Fibroblast of upper back skin (primary cell): ENCODE measurements at regions not wholly inside any gene's neighbourhood (a gene's known extent, or its start where the extent isn't known, plus 50 kb on each side); places are given as distances from the start of the nearest gene placed in this dataset.

Experiments
- DNase-seq: peaks from one replicate; pipeline ENCODE4 v3.0.0-alpha.2; 2013

- peak; percentile 25 for DNase-seq
These were observed 56.6 kb upstream of the SMOC2 start for GRCh38 chr6:168384045-168385036.

DNA sequence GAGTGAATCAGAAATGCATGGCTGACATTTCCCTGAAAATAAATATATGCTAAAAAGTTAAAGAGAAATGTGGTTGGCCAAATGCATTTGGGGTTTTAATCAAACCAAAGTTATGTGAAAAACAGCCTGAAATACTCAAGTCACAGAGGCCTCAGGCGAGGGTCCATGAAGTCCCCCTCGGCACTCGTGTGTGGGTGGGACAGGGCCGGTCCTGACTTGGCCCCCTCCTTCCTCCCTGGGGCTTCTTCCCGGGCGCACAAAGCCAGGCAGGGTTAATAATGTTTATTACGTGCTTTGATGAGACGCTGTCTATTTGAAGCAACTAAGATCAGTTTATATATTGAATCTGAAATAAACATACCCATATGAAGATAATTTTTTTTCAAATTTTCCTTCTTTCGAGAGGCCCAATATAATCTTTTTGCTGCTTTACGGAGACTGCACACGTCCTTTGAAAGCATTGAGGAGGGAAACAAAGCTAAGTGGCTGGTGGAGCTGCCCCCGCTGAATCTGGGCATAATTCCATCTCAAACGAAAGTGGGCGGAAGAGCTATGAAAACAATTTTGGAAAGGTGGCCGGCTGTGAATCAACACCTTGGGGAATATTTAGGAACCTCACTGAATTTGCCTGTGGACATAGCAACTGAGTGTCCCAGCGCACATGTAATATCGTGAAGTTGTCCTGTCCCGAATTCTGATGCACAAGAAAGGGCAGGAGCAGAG, 55.8 kb upstream of the SMOC2 start:
- no peak for DNase-seq

DNA sequence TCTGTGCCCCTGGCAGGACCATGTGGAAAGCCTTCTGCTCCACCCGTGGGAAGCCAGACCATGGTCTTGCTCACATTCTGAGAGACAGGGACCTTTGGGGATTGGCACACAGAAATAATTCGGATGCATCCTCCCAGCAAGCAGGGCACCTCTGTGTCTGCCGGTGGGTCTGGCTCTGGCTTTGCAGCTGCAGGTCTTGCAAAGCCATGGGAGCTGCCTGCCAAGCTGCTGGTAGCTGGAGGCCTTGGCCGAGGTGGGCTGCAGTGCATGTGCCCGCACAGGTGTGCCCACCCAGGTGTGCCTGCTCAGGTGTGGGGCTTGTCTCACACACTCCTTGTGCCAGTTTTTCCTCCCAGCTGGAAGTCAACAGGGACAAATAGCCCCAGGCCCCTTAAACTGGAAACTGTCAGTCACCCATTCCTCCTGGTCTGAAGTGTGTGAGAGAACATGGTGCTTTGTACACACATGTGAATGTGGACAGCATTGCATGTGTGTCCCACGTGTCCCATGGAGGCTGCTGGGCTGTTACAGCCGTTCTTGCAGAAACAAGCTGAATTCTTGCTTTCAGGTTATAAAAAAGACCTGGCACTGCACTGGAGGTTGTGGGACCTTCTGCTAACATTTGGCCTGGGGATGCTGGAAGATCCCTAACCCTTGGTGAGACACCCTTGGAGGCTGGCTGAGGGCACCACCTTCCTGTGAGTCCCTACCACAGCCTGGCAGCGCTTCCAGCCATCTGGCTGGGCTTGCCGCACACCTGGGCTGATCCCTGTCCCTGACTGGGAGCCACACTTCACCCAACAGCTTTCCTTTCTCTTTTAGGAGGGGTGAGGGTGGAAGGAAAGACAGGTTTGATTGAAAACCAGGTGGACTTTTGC, 54.9 kb upstream of the SMOC2 start:
- DNase-seq: no peak

DNA sequence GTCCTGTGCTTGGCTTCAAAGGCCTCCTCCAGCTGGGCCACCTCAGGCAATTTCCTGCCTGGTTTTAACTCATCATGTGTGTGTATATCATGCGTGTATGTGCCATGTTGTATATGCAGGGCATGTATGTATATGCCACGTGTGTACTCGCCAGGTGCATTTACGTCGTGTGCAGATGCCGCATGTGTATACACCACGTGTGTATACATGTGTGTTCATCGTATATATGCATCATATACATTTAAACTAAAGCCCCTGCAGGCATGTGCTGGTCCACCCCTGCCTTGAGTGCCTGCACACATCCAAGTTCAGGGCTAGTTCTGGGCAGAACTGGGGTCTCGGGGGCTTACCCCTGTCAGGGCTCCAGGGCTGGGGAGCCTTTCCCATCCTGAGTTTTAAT, 54.0 kb upstream of the SMOC2 start:
- DNase-seq: no peak

DNA sequence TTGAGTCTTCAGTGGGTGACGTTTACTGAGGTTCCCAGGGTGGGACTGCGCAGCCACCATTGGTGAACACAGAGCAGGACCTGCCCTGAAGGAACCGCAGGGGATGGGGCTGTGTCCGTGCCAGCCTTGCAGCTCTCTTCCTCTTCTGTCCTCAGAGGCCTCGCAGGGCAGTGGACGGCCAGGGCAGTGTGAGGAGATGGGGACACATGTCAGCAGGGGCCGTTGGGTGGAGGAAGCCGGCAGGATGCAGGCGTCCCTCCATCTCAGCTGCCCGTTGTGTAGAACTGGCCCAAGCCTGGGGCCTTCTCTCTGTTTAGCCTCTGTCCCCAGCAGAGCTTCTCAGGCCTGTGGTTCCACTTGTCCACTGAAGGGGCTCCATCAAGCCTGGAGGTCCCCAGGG, 53.6 kb upstream of the SMOC2 start:
- no peak for DNase-seq

DNA sequence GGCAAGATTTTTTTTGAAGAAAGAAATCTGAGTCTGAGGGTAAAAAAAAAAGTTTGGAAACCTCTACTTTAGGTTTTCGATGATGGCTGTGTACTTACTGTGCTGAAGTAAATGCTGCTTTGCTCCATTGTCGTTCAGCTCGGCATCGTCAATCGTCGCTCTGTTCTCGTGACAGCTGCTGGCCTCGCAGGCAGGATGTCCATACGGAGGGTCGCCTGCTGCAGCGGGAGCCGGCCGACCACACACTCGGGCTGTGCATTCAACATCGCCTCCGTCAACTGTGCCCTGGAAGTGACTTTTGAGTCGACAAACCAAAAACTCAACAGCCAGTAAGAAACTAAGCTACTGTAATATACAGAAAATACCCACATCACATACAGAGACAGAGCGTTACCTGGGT, 53.1 kb upstream of the SMOC2 start:
- DNase-seq: no peak

DNA sequence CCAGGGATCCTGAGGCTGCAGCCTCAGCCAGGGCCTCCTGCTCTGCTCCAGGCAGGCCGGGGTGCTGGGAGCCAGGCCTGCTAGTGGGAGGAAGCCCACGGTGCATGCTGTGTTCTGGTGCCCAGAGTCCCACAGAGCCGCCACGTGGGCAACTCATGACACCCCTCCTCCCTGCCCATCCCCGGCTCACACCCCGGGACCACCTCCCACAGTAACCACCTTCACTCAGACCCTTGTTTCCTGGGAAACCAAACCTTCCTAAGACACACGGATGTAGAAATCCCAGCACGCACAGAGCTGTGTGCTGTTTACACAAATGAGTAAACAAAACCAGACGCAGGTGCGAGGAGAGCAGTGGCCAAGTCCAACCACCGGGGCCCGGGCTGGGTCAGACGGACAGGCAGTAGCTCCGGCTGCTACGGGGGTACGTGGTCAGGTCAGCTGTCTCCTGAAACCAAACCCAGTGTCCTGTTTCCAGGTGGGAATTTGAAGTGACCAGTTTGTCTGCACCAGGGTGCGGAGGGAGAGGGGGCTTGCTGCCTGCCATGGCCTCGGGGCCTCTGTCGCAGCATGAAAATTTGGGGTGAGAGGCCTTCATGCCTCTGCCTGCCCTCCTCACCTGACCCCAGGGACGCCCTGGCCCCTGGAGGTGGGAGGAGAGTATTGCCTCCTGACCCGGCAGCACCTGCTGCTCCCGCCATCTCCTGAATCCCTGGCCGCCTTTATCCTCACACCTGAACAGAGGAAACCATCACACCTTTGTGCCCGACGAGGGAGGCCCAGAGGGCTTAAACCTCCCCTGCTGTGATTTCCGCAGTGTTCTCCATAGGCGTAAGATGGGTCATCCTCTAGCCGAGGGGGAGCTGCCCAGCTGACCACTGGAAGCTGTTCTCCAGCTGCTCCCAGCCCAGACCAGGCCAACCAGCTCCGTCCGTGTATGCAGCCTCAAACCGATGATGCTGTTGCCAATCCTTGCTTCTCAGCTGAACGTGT, 52.0 kb upstream of the SMOC2 start:
- DNase-seq: no peak

DNA sequence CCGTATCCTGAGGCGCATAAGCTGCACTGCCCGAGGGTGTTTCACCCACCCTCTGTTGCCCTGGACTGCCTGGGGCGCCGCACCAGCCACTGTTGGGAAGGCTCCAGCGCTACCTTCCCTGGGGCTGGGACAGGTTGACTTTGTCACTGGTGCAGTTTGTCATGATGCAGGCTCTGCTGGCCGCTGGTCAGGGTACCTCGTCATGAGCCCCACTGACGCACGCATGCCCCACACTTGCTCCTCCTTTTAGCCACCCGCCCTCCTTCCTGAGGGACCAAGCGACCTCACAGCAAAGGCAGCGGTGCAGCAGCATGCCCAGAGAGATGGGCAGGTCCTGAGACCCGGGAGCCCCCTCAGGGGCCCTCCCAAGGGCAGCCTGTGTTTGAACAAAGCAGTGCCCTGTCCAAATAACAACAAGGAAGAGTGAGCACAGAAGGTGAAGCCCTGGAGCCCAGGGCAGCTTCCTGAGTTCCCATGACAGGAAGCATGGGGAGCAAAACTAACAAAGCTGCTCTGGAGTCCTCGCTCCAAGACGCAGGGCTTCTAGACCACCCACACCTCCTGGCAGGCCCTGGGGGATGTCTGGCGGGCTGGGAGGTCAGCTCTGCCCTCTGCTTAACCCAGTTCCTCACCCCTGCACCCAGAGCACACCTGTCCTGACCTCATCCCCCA, 50.1 kb upstream of the SMOC2 start:
- no peak for DNase-seq
